Liver (tissue), 3 donors: ENCODE measurements at regions not wholly inside any gene's neighbourhood (a gene's known extent, or its start where the extent isn't known, plus 50 kb on each side); places are given as distances from the start of the nearest gene placed in this dataset.

Experiments
- EGR1 ChIP-seq, 2 donors: IDR thresholded peaks; 2 replicates each; pipeline ENCODE4 v1.6.1; 2016 to 2018; ENCODE audit warnings: antibody characterized with exemption in 2 of 2, low read depth in 2 of 2
- FOXA1 ChIP-seq: IDR thresholded peaks from 2 replicates; pipeline ENCODE4 v1.6.1; 2016; ENCODE audit warnings: antibody characterized with exemption
- GABPA ChIP-seq, 2 donors: IDR thresholded peaks in 1 of 2; conservative IDR thresholded peaks in 1 of 2; 2 replicates each; pipeline ENCODE4 v1.6.1; 2016; ENCODE audit warnings: antibody characterized with exemption in 2 of 2, mild to moderate bottlenecking in 1 of 2, moderate library complexity in 1 of 2
- RAD21 ChIP-seq, 2 donors: IDR thresholded peaks; 2 replicates each; pipeline ENCODE4 v1.6.1; 2016; ENCODE audit warnings: antibody characterized with exemption in 2 of 2, mild to moderate bottlenecking in 2 of 2
- RXRA ChIP-seq, 2 donors: IDR thresholded peaks; 2 replicates each; pipeline ENCODE4 v1.6.1; 2017 to 2018; ENCODE audit warnings: antibody characterized with exemption in 2 of 2, mild to moderate bottlenecking in 1 of 2
- YY1 ChIP-seq: IDR thresholded peaks from 2 replicates; pipeline ENCODE4 v1.6.1; 2016; ENCODE audit warnings: antibody characterized with exemption, mild to moderate bottlenecking
- TF ChIP-seq, protein P1 (sequence below): IDR thresholded peaks from 2 replicates; pipeline ENCODE4 v1.6.1; 2016; ENCODE audit warnings: antibody characterized with exemption
- TF ChIP-seq, protein P2 (sequence below): fragments of 150-350 bp; IDR thresholded peaks from 2 replicates; pipeline ENCODE4 v1.5.1; 2017; ENCODE audit warnings: improper control_type of control experiment, low read depth, low read length; ENCODE audit not compliant: missing input control
- TF ChIP-seq, protein P3 (sequence below): IDR thresholded peaks from 2 replicates; pipeline ENCODE4 v1.6.1; 2016; ENCODE audit warnings: antibody characterized with exemption, mild to moderate bottlenecking
- donor health status: healthy.
- donor health status: healthy.

DNA sequence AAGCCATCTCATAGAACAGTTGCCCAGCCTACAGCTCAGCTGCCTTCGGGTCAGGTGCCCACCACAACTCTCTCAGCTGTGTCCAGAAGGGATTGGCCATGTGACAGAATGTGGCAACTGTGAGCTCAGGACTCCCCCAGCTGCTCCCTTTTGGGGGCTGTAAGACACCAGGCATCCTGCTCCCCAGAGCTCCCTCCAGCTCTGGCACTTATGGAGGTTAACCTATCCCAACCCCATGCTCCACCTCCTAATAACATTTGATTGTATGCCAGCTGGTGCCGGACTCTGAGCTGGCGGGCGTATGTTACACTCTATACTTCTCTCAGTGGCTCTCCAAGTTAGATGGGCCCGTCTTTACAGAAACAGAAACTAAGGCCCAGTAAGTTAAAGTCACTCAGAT is 222.8 kb downstream of the FAM43A start:
- TF ChIP-seq, protein P1, sequence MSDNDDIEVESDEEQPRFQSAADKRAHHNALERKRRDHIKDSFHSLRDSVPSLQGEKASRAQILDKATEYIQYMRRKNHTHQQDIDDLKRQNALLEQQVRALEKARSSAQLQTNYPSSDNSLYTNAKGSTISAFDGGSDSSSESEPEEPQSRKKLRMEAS: no peak
- TF ChIP-seq, protein P2, sequence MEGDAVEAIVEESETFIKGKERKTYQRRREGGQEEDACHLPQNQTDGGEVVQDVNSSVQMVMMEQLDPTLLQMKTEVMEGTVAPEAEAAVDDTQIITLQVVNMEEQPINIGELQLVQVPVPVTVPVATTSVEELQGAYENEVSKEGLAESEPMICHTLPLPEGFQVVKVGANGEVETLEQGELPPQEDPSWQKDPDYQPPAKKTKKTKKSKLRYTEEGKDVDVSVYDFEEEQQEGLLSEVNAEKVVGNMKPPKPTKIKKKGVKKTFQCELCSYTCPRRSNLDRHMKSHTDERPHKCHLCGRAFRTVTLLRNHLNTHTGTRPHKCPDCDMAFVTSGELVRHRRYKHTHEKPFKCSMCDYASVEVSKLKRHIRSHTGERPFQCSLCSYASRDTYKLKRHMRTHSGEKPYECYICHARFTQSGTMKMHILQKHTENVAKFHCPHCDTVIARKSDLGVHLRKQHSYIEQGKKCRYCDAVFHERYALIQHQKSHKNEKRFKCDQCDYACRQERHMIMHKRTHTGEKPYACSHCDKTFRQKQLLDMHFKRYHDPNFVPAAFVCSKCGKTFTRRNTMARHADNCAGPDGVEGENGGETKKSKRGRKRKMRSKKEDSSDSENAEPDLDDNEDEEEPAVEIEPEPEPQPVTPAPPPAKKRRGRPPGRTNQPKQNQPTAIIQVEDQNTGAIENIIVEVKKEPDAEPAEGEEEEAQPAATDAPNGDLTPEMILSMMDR: no peak
- TF ChIP-seq, protein P3, sequence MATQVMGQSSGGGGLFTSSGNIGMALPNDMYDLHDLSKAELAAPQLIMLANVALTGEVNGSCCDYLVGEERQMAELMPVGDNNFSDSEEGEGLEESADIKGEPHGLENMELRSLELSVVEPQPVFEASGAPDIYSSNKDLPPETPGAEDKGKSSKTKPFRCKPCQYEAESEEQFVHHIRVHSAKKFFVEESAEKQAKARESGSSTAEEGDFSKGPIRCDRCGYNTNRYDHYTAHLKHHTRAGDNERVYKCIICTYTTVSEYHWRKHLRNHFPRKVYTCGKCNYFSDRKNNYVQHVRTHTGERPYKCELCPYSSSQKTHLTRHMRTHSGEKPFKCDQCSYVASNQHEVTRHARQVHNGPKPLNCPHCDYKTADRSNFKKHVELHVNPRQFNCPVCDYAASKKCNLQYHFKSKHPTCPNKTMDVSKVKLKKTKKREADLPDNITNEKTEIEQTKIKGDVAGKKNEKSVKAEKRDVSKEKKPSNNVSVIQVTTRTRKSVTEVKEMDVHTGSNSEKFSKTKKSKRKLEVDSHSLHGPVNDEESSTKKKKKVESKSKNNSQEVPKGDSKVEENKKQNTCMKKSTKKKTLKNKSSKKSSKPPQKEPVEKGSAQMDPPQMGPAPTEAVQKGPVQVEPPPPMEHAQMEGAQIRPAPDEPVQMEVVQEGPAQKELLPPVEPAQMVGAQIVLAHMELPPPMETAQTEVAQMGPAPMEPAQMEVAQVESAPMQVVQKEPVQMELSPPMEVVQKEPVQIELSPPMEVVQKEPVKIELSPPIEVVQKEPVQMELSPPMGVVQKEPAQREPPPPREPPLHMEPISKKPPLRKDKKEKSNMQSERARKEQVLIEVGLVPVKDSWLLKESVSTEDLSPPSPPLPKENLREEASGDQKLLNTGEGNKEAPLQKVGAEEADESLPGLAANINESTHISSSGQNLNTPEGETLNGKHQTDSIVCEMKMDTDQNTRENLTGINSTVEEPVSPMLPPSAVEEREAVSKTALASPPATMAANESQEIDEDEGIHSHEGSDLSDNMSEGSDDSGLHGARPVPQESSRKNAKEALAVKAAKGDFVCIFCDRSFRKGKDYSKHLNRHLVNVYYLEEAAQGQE: no peak
- TF ChIP-seq YY1 (no peak), RAD21 (IDR thresholded peaks at IDR 0.05) (no peak), FOXA1 (no peak), GABPA (IDR thresholded peaks at IDR 0.05 in 1 of 2, conservative IDR thresholded peaks at IDR 0.05 in 1 of 2) (no peak), EGR1 (IDR thresholded peaks at IDR 0.05; ENCODE audit: low read depth in 2 of 2) (no peak), RXRA (IDR thresholded peaks at IDR 0.05) (no peak)
